ENCODE measurements at regions not wholly inside any gene's neighbourhood (a gene's known extent, or its start where the extent isn't known, plus 50 kb on each side); places are given as distances from the start of the nearest gene placed in this dataset.
"Not testable (repeated sequence)": the region's sequence is repeated elsewhere in the genome, so short reads cannot be mapped to it uniquely, and the experiment has no call there.

- peaks cover 3% of the 10 kb centered on the region for H3K36me3 Mint-ChIP-seq
- H3K27ac Mint-ChIP-seq = no peak overlapping the region
- TF ChIP-seq, protein P1, sequence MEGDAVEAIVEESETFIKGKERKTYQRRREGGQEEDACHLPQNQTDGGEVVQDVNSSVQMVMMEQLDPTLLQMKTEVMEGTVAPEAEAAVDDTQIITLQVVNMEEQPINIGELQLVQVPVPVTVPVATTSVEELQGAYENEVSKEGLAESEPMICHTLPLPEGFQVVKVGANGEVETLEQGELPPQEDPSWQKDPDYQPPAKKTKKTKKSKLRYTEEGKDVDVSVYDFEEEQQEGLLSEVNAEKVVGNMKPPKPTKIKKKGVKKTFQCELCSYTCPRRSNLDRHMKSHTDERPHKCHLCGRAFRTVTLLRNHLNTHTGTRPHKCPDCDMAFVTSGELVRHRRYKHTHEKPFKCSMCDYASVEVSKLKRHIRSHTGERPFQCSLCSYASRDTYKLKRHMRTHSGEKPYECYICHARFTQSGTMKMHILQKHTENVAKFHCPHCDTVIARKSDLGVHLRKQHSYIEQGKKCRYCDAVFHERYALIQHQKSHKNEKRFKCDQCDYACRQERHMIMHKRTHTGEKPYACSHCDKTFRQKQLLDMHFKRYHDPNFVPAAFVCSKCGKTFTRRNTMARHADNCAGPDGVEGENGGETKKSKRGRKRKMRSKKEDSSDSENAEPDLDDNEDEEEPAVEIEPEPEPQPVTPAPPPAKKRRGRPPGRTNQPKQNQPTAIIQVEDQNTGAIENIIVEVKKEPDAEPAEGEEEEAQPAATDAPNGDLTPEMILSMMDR (IDR thresholded peaks at IDR 0.05; ENCODE audit: unreplicated experiment) = no peak
- DNase-seq (ENCODE audit: low spot score in 2 of 2, unreplicated experiment in 2 of 2) = no peak
- H3K27me3 Mint-ChIP-seq (ENCODE audit: low read depth) = no peaks in the 10 kb centered on the region
- no peak overlapping the region for H3K4me3 Mint-ChIP-seq
- peaks cover 26% of the 10 kb centered on the region for H3K9me3 Mint-ChIP-seq
- no peaks in the 10 kb centered on the region for H3K4me1 Mint-ChIP-seq
These were observed 506.0 kb downstream of the ZNF37A start for GRCh38 chr10:38600146-38600545.

DNA sequence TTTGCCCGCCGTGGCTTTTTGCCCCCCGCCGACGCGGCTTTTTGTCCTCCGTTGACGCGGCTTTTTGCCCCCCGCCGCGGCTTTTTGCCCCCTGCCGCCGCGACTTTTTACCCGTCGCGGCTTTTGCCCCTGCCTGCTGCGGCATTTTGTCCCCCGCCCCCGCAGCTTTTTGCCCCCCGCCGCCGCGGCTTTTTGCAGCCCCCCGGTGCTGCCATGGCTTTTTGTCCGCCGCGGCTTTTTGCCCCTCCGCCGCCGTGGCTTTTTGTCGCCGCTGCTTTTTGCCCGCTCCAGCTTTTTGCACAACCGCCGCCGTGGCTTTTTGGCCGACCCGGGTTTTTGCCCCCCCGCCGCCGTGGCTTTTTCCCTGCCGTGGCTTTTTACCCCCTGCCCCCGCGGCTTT is 506.6 kb downstream of the ZNF37A start:
- no peak for DNase-seq (ENCODE audit: low spot score in 2 of 2, unreplicated experiment in 2 of 2)
- Mint-ChIP-seq H3K4me1 (no peaks in the 10 kb centered on the region), H3K36me3 (peaks cover 3% of the 10 kb centered on the region), H3K4me3 (no peak overlapping the region), H3K9me3 (peaks cover 26% of the 10 kb centered on the region), H3K27me3 (ENCODE audit: low read depth) (no peaks in the 10 kb centered on the region), H3K27ac (no peak overlapping the region)
- TF ChIP-seq, protein P1 (IDR thresholded peaks at IDR 0.05; ENCODE audit: unreplicated experiment) = no peak

GRCh38 chr10:38603681-38604080 is 509.5 kb downstream of the ZNF37A start:
- peaks cover 32% of the 10 kb centered on the region for H3K9me3 Mint-ChIP-seq

GRCh38 chr10:38604477-38604876 is 510.3 kb downstream of the ZNF37A start:
- H3K4me1 Mint-ChIP-seq; H3K4me3 Mint-ChIP-seq; H3K36me3 Mint-ChIP-seq; DNase-seq (ENCODE audit: low spot score in 2 of 2, unreplicated experiment in 2 of 2); H3K27me3 Mint-ChIP-seq (ENCODE audit: low read depth); H3K27ac Mint-ChIP-seq: not testable (repeated sequence)
- peaks cover 28% of the 10 kb centered on the region for H3K9me3 Mint-ChIP-seq

More at GRCh38 chr10:38603681-38604080, 509.5 kb downstream of the ZNF37A start:
- not testable (repeated sequence) for H3K36me3 Mint-ChIP-seq; H3K27ac Mint-ChIP-seq; H3K4me3 Mint-ChIP-seq; DNase-seq (ENCODE audit: low spot score in 2 of 2, unreplicated experiment in 2 of 2); H3K27me3 Mint-ChIP-seq (ENCODE audit: low read depth); H3K4me1 Mint-ChIP-seq

- Mint-ChIP-seq H3K4me3 (no peak overlapping the region), H3K27me3 (ENCODE audit: low read depth) (no peaks in the 10 kb centered on the region), H3K36me3 (peaks cover 7% of the 10 kb centered on the region), H3K9me3 (peaks cover 23% of the 10 kb centered on the region), H3K4me1 (no peaks in the 10 kb centered on the region), H3K27ac (no peak overlapping the region)
- TF ChIP-seq, protein P1 (IDR thresholded peaks at IDR 0.05; ENCODE audit: unreplicated experiment) = no peak
- no peak for DNase-seq (ENCODE audit: low spot score in 2 of 2, unreplicated experiment in 2 of 2)
These were observed 511.1 kb downstream of the ZNF37A start for GRCh38 chr10:38605153-38605661.

- not testable (repeated sequence) for H3K4me1 Mint-ChIP-seq; H3K4me3 Mint-ChIP-seq; H3K27me3 Mint-ChIP-seq (ENCODE audit: low read depth); DNase-seq (ENCODE audit: low spot score in 2 of 2, unreplicated experiment in 2 of 2); H3K36me3 Mint-ChIP-seq; H3K27ac Mint-ChIP-seq
- peaks cover 55% of the 10 kb centered on the region for H3K9me3 Mint-ChIP-seq
These were observed 521.5 kb downstream of the ZNF37A start for GRCh38 chr10:38615596-38615995.

- not testable (repeated sequence) for H3K27me3 Mint-ChIP-seq (ENCODE audit: low read depth); H3K4me1 Mint-ChIP-seq; H3K36me3 Mint-ChIP-seq; H3K4me3 Mint-ChIP-seq; H3K27ac Mint-ChIP-seq; DNase-seq (ENCODE audit: low spot score in 2 of 2, unreplicated experiment in 2 of 2)
- peaks cover 33% of the 10 kb centered on the region for H3K9me3 Mint-ChIP-seq
These were observed 525.7 kb downstream of the ZNF37A start for GRCh38 chr10:38619831-38620230.

DNA sequence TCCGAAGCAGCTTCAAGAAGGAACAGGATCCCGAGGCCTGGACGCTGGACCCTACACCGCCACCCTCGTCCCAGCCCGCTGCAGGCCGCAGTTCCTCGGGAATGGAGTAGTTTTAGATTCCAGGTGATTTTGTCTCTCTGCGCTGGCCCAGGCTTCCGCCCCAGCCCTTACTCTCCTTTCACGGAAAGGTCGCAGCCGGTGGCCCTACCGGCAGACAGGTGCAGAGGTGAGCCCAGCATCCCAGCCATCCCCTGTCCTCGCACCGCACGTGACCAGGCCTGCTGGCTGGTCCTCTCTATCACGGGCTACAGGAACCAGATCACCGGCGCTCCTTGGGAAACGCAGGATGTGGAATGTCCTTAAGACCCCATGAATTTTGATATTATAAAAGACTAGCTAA is 541.5 kb downstream of the ZNF37A start:
- H3K9me3 Mint-ChIP-seq = peaks cover 16% of the 10 kb centered on the region
- H3K4me1 Mint-ChIP-seq; H3K27me3 Mint-ChIP-seq (ENCODE audit: low read depth); H3K36me3 Mint-ChIP-seq; DNase-seq (ENCODE audit: low spot score in 2 of 2, unreplicated experiment in 2 of 2); H3K4me3 Mint-ChIP-seq; H3K27ac Mint-ChIP-seq: not testable (repeated sequence)

Measured in mesothelial cell of epicardium (in vitro differentiated cells).